HUDEP-2 (cell line): ENCODE measurements at regions not wholly inside any gene's neighbourhood (a gene's known extent, or its start where the extent isn't known, plus 50 kb on each side); places are given as distances from the start of the nearest gene placed in this dataset.

Experiments
- DNase-seq, 76 experiments: peaks; one replicate each; lab custom pipeline; 2025; ENCODE audit not compliant: unreplicated experiment in 76 of 76; lab: John Stamatoyannopoulos, UW

DNA sequence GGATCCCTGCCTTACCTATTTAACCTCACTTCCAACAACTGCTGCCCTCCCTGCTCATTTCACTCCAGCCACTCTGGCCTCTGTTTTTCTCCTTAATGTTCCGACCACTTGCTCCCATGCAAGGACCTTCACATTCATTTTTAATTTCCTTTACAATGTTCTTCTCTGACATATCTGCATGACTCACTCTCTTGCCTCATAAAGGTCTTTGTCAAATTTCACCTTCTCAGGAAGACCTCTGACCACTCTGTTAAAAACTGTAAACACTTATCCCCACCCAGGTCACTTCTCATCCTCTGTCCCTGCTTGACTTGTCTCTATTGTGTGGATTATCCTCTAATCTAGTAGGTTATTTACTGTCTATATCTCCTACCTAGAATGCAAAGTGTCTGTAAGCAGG lies 751.2 kb downstream of the BRINP1 start:
- DNase-seq: no peak

DNA sequence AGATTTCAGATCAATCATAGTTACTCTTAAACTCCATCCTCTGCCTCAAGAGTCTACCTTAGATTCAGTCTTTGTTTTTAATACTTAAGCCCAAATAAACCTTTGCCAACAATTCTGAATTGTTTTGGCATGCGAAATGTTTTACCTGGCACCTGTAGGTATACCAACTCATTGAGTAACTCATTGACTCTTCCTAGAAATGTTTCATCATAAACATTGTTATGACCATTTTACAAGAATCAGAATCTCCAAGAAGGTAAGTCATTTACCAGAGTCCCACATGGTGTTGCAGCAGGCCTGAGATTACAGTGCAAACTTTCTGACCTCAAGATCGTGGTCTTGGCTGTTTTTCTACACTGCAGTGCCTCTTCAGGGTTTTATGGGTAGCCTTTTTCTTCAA lies 750.4 kb downstream of the BRINP1 start:
- DNase-seq: no peak

DNA sequence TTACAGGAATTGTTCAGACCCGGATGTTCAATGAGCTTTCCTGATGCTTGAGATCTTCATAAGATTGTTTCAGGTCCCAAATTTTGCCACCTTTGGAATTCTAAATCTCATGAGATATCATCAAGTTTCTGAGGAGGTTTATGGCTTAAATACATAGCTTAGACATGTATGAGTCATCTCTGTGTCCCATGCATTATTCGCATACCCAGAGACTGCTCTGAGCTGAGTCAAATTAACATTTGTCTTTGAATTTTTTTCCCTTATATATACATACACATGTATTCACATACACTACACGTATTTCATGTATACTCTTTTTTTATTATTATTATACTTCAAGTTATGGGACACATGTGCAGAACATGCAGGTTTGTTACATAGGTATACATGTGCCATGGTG lies 744.6 kb downstream of the BRINP1 start:
- DNase-seq: no peak

DNA sequence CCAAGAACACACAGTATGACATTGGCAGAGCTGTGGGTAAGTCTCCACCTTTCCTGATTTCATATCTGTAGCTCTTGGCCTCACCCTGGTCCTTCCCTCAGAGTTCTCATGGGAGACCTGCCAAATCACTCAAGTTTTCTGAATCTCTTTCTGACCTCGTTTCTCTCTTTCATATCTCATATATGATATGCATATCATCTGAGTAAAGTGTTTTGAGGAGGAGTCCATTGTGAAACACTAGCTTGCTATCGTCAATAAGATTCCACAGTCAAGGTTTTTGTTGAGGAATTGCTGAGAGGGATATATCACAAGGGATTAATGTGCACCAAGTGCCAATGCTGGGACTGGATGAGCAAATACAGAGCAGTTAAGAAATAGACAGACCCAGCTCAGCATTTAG lies 739.2 kb downstream of the BRINP1 start:
- no peak for DNase-seq

DNA sequence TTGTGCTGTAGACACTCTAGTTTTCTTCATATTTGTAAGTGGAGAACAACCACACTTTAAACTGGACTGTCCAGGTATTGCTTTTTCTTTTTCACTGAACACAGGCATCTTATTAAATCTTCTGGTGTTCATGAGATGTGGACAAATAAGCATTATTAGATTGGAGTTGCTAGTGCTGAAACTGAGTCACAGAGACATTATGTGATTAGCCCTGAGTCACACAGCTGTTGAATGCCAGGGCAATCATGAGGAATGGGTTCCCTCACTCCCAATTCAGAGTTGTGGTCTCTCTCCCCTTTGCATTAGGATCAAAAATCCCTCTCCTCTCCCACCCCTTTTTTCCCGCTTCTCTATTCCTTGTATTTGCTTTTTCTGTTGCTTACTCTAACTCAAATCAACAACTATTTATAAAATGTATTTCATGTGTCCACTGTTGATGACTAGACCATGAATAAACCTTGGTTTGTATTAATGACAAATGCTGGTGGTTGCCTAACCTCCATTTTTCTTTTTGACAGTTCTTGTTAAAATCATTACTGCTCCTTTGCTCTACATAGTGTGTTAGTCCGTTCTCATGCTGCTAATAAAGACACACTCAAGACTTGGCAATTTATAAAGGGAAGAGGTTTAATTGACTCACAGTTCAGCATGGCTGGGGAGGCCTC lies 738.2 kb downstream of the BRINP1 start:
- DNase-seq: no peak

DNA sequence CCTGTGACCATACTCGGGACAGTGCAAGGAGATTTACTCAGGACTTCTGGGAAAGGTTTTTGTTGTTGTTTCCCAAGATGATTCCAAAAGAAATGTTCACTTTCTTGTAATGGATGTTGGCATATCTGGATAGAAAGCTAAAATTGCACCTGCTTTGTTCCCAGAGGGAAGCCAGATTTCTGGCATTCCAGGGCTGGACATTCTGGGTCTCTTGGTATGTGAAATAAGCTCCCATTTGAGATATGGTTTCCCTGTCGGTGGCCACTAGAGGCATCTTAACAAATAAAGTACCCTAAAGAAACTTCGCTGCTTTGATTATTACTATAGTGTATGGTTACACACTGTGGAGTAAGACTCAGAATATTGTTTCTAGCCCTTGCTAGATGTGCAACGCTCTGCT lies 737.3 kb downstream of the BRINP1 start:
- DNase-seq: no peak

DNA sequence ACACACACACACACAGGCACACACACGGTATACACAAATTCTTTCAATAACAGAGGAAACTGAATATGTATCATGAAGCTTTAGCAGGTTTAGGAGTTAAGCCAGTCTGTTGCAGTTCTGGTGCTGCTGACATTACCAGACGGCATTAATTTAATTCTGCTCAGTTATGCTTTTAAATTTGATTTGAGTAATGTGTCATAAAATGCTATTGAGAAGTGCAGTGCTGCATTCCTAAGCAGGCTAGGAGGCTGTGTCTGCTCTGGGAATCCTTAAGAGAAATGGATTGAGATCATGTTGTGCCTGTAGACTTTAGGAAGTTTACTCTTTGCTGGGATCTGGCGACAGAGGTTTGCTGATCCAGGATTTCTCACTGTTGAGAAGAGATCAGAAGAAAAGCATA lies 733.8 kb downstream of the BRINP1 start:
- DNase-seq: no peak

DNA sequence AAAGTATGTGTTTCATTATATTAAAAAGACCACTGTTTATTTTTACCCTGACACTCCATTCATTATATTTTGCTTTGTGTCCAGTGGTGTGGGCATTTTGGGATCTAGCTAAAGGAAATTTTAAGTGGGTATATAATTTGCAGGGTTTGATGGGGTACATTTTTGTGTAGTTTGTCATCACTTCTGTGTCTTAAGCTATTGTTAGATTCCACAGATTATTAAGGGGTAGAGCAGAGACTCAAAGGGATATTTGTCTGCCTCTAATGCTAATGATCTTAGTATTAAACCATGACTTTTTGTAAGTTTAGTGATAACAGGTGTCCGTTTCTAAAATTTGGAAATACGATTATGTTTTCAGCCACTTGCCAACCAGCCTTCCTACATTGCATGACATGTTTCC lies 731.6 kb downstream of the BRINP1 start:
- no peak for DNase-seq

DNA sequence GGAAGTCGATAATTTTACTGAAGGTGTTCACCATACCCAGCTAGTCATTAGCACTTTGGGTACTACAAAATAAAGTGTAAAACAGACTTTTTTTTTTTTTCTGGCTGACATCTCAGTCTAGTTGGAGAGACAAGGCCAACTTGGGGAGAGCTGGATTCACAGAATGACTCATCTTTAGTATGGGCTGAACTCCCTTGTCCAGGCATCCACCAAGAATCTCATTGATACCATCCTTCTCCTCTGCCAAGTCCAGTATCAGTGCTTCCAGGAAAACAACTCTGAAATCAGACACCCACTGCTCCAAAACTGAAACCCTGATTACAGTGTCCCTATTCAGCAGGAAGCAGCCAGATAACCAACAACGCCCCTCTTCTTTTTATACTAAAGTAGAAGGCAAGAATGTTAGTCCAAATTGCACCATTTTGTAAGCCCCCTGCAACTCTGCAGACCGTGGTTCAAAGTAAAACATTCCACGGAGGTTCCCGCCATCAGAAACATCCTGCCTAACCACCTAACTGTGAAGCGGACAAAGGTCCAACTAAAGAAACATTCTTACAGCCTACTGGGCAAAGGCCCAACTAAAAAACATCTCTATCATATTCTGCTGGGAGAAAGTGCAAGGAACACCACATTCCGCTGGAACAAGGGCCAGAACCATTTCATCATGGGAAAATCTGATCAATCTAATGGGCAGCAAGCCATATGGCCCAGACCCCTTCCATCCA lies 728.2 kb downstream of the BRINP1 start:
- DNase-seq: no peak

DNA sequence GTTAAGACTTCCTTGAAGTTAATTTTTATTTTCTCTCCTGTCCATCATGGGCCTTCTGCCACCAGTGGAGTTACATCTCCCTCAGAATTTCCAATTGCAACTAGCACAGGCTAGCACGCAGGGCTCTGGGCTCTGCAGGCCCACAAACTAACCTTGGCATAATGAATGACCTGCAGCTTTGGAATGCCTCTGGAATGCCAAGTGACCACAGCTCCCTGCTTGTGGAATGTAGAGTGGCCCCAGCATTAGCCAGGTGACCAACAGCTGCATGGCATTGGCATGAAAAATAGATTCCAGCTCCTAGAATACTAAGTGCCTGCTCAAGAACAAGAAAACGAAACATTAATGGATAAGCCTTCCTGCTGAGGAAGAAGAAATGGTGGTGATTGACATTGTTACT lies 726.1 kb downstream of the BRINP1 start:
- DNase-seq: no peak

DNA sequence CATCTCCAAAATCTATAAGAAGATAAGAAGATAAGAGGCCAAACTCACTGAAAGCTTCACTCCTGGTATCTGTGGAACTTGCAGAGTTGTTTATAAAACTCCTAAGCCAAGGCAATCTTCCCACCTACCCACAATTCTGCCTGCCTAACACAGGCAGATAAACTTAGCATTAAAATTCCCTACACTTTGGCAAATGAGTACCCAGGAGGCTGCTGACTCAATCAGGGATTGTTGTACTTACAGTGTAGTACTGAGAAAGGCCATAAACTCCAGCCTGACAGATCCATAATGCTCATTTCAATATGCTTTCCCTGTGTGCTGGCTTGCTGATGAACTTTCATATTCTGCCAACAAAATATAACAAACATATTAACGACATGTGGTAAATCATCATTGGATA lies 725.2 kb downstream of the BRINP1 start:
- no peak for DNase-seq

DNA sequence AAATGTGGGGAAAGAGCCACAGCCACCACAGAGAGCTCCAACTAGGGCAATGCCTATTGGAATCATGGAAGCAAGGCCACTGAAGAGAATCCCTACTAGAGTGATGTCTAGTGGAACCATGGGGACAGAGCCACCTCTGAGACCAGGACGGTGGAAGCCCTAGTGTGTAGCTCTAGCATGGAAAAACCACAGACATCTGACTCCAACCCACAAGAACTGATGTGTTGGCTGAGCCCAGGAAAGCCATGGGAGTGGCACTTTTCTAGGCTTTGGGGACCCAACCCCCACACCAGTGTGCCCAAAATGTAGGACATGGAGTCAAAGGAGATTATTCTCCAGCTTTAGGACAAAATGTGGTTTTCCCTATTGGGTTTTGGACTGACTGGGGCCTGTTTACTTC lies 721.9 kb downstream of the BRINP1 start:
- no peak for DNase-seq

DNA sequence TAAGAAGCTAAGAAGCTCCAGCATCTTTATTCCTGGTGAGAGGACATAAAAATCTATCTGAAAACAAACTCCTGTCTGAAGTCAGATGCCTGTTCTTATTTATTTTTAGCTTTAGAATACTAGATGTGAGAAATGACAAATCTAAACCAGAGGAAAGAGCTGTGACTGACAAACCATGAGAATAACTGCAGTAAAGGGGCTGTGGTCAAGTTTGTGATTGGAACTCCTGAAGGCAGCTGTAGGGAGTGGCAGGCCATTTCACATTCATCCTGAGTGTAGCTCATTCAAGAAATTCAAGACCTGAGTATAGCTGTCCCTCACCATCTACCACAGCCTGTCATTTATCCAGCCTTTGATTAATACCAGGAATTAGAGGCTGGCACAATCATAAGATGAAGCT lies 718.8 kb downstream of the BRINP1 start:
- no peak for DNase-seq

DNA sequence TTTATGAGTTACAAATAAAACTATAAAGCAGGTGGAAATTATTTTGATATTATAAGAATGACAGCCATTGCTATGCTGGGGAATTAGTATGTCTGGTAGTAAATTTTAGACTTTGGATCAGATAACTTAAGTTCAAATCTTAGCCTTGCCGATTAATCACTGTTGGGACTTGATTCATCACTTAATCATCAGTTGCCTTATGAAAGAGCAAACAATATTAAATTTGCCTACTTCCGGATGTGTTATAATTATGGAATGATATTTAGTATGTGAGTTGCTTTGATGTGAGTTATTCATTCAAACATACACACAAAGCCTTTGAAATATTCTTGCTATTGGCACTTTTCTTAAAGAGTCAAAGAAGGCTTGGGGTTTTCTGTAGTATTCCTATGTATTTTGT lies 717.7 kb downstream of the BRINP1 start:
- no peak for DNase-seq

DNA sequence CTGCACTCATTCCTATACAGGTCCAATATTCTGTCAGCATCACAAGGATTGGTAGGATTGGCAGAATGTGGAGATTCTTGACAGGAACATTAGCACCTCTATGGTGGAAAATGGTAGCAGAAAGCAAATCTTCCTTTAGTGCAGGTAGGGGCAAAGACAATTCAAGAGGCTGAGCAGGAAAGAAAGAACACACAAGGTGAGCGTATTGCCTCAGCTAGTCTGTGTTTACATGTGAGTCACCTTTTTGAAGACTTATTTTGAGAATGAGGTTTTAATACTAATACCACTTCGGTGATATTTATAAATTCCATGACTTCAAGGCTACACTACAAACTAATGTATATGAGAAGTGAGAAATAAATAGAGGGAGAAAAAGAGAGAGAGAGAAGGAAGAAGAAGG lies 717.0 kb downstream of the BRINP1 start:
- DNase-seq: no peak

DNA sequence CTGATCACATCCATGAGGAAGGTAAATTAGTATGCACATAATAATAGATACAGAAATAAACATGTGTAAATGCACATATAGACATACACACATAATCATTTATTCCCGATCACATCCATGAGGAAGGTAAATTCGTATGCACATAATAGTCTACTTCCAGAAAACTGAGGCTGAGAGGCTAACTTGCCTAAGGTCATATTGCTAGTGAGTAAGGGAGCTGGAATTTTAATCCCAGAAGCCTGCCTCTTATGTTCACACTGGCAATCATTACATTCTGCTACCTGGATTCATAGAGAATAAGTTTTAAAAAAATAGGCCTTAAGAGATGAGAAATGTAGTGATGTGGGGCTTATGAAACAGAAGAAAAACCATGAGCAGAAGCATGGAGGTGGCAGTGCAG lies 716.3 kb downstream of the BRINP1 start:
- no peak for DNase-seq

DNA sequence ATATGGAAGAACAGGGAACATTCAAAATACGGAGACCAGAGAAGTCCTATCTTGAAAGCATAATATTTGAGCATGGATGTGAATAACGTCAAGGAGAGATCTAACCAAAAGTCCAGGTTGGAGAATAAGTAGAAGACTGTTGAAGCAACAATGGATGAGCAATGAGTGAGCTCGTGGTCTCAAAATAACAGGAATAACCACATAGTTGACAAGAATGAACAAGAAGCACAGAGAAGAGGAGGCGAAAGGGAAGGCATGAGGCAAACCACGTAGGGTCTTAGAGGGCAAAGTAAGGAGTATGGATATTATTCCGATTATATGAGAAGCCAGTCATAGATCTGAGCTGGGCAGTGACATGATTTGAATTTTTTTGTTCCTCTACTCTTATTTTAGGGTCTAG lies 710.2 kb downstream of the BRINP1 start:
- no peak for DNase-seq

DNA sequence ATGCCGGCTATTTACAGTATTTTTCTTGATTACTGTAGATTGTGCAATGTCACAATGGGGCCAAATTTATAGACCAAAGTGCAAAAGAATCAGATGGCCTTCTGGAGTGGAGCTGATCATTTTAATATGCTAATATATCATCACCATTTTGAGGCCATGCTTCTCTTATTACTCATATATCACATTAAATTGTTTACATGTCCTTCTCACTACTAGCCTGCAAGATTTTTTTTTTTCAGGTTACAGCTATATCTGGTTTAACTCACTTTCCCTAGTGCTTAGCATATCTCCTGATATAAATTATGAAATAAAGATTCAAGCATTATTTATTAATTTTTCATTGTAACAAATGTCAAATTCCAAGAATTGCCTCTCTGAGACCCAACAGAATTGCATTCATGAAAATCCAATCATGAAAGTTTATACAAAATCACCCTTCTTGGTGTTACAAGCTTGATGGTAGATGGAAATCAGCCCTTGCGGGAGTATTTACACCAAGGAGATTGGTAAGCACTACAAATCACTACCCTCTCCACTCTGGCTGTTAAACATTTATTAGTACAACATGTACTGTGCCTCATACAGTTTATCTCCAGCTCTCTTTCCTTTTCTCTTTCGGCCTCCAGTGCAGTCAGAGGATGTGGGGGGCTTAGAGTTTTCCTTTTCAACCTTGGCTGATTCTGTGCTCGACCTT lies 703.9 kb downstream of the BRINP1 start:
- no peak for DNase-seq

DNA sequence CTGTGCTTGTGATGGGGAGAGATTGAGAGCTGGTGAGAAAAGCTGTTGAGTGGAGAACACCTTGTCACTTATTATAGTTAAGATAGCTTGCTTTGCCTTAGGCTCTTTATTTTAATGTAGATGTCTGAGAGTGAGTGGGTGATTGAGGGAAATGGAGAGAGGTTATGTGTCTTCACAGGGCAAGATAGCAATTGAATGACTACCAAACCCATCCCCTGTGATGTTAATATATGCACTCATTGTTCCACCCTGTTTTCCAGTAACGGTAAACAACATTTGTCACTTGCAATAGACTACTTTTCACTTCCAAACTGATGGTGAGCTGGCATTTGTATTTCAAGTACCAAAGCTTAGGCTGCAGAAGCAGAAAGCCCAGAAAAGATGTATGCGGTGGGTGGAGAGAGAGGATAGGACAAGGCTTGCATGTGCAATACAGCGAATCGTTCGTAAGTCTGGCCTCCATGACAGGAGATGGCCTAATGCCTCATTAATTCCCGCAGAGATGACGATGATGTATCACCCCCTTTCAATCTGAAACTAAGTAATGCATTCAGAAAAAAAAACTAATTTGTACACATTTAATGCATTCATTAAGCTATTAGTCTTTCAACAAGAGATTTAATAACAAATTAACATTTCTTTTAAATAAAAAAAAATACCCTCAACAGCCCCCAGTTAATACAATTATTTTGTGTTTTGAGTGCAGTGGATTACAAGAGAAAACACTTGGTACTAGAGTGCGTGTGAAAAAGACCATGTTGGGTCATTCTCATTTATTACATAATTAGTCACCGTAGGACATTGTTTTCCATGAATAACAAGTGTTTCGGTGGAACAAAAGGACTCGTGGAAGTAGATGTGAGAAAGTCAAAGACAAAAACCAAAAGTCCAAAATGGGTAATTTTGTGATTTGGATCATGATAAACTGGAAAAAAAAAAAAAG lies 699.0 kb downstream of the BRINP1 start:
- DNase-seq: no peak

DNA sequence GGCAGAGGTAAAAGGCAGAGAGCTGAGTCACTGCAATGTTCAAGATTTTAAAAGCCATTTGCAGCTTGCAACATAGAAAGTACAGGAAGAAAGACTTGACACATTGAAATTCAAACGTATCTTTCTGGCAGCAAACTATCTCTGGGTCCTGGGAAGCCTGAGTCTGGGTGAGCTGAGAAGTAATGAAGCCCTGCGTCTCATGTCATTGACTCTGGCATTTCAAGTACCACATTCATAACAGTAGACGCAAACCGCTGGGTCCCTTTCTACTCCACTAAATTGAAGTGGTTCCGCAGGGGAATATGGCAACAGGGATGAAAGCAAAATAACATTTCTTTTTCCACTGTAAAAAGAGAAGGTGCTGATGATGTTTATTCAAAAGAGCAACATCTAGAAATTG lies 694.3 kb downstream of the BRINP1 start:
- DNase-seq: no peak
